GM18508 (cell line): ENCODE measurements at regions not wholly inside any gene's neighbourhood (a gene's known extent, or its start where the extent isn't known, plus 50 kb on each side); places are given as distances from the start of the nearest gene placed in this dataset.

Source experiments
- ATAC-seq: cut with Tn5 transposase; IDR thresholded peaks from one replicate; pipeline ENCODE4 v1.9.1; 2021; ENCODE audit warnings: moderate number of reproducible peaks; ENCODE audit not compliant: insufficient read depth, unreplicated experiment

- ATAC-seq: no peak
These were observed 416.9 kb downstream of the MED13L start for GRCh38 chr12:115860619-115861018.

DNA sequence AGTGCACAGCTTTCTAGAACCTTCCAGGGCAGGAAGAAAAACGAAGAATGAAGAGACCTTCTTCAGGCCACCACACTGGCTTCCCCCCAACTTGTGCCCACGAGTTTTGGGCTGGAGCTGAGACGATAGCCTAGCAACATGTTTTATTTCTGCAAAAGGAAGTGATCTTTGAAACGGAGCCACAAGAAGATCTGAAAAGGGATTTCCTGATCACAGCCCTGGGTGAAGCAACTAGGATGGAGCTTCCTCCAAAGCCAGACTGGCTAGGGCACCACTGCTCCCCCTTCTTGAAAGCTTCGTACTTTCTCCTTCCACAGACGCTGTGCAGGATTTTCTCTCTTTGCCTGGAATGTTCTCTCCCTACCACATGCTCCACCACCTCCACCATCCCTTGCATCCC is 418.3 kb downstream of the MED13L start:
- no peak for ATAC-seq

- ATAC-seq: no peak
These were observed 419.6 kb downstream of the MED13L start for GRCh38 chr12:115857923-115858322.

GRCh38 chr12:115857160-115857920 is 420.2 kb downstream of the MED13L start:
- ATAC-seq: no peak

DNA sequence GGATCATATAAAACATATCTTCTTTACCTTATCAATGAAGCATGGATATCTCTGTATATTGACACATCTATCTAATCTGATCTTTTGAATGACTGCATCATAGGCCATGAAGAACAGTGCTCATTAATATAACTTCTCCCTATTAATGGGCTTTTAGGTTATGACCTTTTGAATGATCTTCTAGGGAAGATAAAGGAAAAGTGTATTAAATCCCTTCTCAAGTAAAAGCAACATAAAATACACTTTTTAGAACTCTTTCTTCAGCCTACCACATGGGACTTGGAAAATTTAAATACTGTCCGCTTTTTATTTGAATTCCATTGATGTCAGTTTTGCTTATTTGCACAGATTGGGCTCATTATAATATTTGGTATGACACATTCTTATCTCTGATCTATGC is 425.4 kb downstream of the MED13L start:
- no peak for ATAC-seq

GRCh38 chr12:115850957-115851356 is 426.5 kb downstream of the MED13L start:
- no peak for ATAC-seq

GRCh38 chr12:115849262-115849943 is 428.1 kb downstream of the MED13L start:
- no peak for ATAC-seq

DNA sequence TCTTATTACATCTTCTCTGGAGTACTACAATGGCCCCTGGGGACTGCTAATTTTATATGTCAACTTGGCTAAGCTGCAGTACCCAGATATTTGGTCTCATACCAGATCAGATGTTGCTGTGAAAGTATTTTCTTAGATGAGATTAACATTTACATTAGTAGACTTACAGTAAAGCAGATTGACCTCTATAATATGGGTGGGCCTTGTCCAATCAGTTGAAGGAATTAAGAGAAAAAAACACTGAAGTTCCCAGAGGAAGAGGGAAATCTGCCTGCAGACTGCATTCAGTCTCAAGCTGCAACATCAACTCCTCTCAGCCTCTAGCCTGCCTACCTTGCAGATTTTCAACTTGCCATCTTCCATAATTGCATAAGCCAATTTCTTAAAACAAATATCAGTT is 430.1 kb downstream of the MED13L start:
- ATAC-seq: no peak

GRCh38 chr12:115846516-115846915 is 431.0 kb downstream of the MED13L start:
- ATAC-seq: no peak

GRCh38 chr12:115840159-115840558 is 437.3 kb downstream of the MED13L start:
- no peak for ATAC-seq

GRCh38 chr12:115838952-115839351 is 438.5 kb downstream of the MED13L start:
- no peak for ATAC-seq

- no peak for ATAC-seq
These were observed 440.3 kb downstream of the MED13L start for GRCh38 chr12:115837220-115837619.

GRCh38 chr12:115835445-115835844 is 442.0 kb downstream of the MED13L start:
- no peak for ATAC-seq

GRCh38 chr12:115833704-115834103 is 443.8 kb downstream of the MED13L start:
- no peak for ATAC-seq

GRCh38 chr12:115830633-115831032 is 446.9 kb downstream of the MED13L start:
- ATAC-seq: no peak

GRCh38 chr12:115830070-115830469 is 447.4 kb downstream of the MED13L start:
- ATAC-seq: no peak

GRCh38 chr12:115828168-115828567 is 449.3 kb downstream of the MED13L start:
- ATAC-seq: no peak

DNA sequence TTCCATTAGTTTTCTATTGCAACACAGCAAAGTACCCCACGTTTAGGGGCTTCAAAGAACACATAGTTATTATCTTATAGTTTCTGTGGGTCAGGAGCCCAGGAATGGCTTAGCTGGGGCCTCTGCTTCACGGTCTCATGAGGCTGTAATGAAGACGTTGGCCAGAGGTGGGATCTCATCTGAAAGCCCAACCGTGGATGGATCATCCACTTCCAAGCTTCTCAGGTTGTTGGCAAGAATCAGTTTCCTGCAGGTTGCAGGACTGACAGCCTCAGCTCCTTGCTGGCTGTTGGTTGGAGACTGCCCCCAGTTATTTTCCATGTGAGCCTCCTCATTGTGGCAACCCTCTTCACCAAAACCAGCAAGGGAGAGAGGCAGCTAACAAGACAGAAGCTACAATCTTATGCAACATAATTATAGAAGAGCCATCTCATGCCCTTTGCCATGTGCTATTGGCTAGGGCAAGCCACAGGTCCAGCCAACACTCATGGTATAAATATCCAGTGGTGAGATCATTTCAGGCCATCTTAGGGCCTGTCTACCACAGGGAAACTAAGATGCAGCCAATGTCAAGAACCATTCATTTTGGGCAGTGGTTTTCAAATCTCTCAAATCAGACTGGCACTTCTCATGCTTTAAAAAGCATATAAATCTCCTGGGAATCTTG is 452.4 kb downstream of the MED13L start:
- ATAC-seq: no peak

- ATAC-seq: no peak
These were observed 453.9 kb downstream of the MED13L start for GRCh38 chr12:115823635-115824034.

DNA sequence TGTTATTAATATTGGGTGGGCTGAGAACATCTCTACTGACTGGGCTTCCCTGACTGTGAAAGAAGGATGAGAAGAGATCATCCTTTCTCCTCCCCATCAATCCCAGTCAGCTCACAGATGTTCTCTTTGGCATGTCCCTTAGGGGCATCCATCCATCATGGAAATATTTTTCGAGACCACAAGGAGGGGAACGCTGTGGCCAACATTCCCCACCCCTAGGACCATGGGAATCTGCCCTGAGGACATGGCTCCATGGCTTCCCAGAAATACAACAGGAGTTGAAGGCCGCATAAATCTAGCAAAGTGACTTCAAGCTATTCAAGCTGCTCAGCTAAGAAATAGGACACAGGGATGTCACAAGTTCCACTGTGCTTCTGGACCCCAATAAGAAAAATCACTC is 456.8 kb downstream of the MED13L start:
- ATAC-seq: no peak

- no peak for ATAC-seq
These were observed 458.5 kb downstream of the MED13L start for GRCh38 chr12:115818973-115819372.
